Testis (tissue), 2 donors: ENCODE measurements at regions not wholly inside any gene's neighbourhood (a gene's known extent, or its start where the extent isn't known, plus 50 kb on each side); places are given as distances from the start of the nearest gene placed in this dataset.

Experiments used
- DNase-seq: peaks from one replicate; pipeline ENCODE4 v3.0.0-alpha.2; 2019
- H3K27ac ChIP-seq, 2 donors: fragments of 200-600 bp; sonication (generic); one replicate each; pipeline ENCODE4 v1.5.1; 2019
- H3K27me3 ChIP-seq: fragments of 200-600 bp; sonication (generic); one replicate; pipeline ENCODE4 v1.5.1; 2019
- H3K36me3 ChIP-seq: fragments of 200-600 bp; sonication (generic); one replicate; pipeline ENCODE4 v1.5.1; 2017; ENCODE audit warnings: low read depth; ENCODE audit errors: missing control alignments
- H3K4me1 ChIP-seq: fragments of 200-600 bp; sonication (generic); one replicate; pipeline ENCODE4 v1.5.1; 2019
- H3K4me3 ChIP-seq, 2 donors: fragments of 200-600 bp; sonication (generic); one replicate each; pipeline ENCODE4 v1.5.1; 2017 to 2019
- H3K9me3 ChIP-seq: fragments of 200-600 bp; sonication (generic); one replicate; pipeline ENCODE4 v1.5.1; 2017
- POLR2A ChIP-seq: fragments of 450-650 bp; IDR thresholded peaks from one replicate; pipeline ENCODE4 v1.6.1; 2017; ENCODE audit warnings: antibody characterized with exemption, mild to moderate bottlenecking, moderate library complexity
- WGBS, 2 donors: methylation state at CpG; one replicate each; pipeline ENCODE4 v1.1.5; 2018; 5-methylcytosine and 5-hydroxymethylcytosine counted together
- intact Hi-C: fragments of 100-400 bp; cut with DNase I; formaldehyde crosslinking; loops from one replicate; pipeline ENCODE4 v1.15.1; 2023; ENCODE audit warnings: low total_unique reads
- TF ChIP-seq, protein P1 (sequence below), 3 experiments: fragments of 450-650 bp in 2 of 3; fragments of 200-600 bp in 1 of 3; sonication (generic) in 1 of 3; IDR thresholded peaks; one replicate each; pipeline ENCODE4 v1.5.1; 2016 to 2019; ENCODE audit warnings: antibody characterized with exemption in 3 of 3, mild to moderate bottlenecking in 2 of 3, moderate library complexity in 1 of 3

DNA sequence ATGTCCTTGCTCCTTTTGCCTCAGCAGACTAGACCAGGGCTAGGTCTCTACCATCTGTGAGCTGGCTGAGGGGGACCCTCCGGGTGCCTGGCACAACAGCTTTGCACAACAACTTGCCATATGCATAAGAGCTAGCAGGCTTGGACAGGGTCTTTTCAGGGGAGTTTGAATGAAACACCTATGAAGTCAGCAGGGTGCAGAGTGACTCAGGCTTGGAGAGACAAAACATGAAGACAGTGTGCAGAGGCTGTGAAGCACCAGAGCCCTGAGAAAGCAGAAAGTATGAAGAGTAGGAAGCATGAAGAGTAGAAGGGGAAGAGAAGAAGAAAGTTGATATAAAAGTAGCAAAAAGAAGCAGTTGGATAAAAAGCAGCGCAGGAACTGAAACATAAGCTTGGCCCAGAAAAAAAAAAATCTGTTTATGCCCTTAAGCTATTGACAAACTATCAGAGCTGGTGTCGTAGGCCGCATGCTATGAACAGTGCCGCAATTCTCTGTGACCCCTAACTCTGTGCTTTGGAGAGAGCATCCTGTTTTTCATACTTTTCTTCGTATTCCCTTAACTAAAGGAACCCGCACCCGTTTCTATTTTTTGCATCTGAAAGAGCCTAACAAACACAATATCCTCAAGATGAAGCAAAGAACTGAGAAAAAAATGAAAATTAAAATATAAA lies 52.7 kb upstream of the FAM216B start:
- Histone ChIP-seq H3K27me3 (no peaks in the 10 kb centered on the region), H3K36me3 (no peaks in the 10 kb centered on the region), H3K4me3 (no peak overlapping the region), H3K9me3 (no peaks in the 10 kb centered on the region), H3K4me1 (no peaks in the 10 kb centered on the region), H3K27ac (no peak overlapping the region)
- intact Hi-C loops = no loop called here
- DNase-seq = no peak
- no peak for TF ChIP-seq POLR2A
- TF ChIP-seq, protein P1, sequence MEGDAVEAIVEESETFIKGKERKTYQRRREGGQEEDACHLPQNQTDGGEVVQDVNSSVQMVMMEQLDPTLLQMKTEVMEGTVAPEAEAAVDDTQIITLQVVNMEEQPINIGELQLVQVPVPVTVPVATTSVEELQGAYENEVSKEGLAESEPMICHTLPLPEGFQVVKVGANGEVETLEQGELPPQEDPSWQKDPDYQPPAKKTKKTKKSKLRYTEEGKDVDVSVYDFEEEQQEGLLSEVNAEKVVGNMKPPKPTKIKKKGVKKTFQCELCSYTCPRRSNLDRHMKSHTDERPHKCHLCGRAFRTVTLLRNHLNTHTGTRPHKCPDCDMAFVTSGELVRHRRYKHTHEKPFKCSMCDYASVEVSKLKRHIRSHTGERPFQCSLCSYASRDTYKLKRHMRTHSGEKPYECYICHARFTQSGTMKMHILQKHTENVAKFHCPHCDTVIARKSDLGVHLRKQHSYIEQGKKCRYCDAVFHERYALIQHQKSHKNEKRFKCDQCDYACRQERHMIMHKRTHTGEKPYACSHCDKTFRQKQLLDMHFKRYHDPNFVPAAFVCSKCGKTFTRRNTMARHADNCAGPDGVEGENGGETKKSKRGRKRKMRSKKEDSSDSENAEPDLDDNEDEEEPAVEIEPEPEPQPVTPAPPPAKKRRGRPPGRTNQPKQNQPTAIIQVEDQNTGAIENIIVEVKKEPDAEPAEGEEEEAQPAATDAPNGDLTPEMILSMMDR (IDR thresholded peaks at IDR 0.05) = no peak
- 71 to 79% methylated on average over 8 of the region's 8 CpGs for WGBS, 2 donors

DNA sequence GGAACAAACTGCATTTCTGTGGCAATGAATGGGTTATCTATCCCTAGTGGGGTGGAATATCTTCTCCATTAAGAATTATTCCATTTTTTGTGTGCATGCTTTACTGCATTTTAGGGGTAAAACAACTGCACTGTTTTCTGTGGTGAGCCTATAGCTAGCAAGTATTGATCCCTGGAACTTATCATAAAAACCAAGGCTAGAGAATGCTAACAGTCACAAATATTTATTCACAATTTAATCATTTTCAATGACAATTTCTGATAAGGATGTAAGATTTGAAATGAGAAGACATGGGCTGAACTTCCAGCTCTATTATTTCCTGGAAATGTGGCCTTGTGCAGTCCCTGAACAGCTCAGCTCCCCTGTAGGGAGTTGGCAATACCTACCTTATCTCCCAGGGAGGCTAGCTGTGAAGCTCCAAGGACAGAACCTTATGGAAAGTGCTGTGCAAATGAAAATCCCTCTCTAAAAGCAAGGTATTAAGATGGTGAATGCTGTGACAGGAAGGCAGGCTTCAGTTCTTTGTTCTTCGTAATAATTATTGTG lies 51.5 kb upstream of the FAM216B start:
- no peak for DNase-seq
- Histone ChIP-seq H3K36me3 (no peaks in the 10 kb centered on the region), H3K27ac (no peak overlapping the region), H3K27me3 (no peaks in the 10 kb centered on the region), H3K4me3 (no peak overlapping the region), H3K4me1 (no peaks in the 10 kb centered on the region), H3K9me3 (no peaks in the 10 kb centered on the region)
- 63 to 73% methylated on average over 1 of the region's 1 CpG for WGBS, 2 donors
- TF ChIP-seq, protein P1 (IDR thresholded peaks at IDR 0.05) = no peak
- TF ChIP-seq POLR2A = no peak
- intact Hi-C loops = no loop called here
